GM10266 (cell line): ENCODE measurements at regions not wholly inside any gene's neighbourhood (a gene's known extent, or its start where the extent isn't known, plus 50 kb on each side); places are given as distances from the start of the nearest gene placed in this dataset.

Experiments
- DNase-seq: peaks from one replicate; pipeline ENCODE4 v3.0.0; 2012; ENCODE audit errors: extremely low spot score
- TF ChIP-seq, protein P1 (sequence below): IDR thresholded peaks from 2 replicates; pipeline ENCODE4 v1.5.1; 2012; ENCODE audit warnings: mild to moderate bottlenecking, low read depth; ENCODE audit not compliant: control insufficient read depth, insufficient read depth; ENCODE audit errors: missing control alignments

DNA sequence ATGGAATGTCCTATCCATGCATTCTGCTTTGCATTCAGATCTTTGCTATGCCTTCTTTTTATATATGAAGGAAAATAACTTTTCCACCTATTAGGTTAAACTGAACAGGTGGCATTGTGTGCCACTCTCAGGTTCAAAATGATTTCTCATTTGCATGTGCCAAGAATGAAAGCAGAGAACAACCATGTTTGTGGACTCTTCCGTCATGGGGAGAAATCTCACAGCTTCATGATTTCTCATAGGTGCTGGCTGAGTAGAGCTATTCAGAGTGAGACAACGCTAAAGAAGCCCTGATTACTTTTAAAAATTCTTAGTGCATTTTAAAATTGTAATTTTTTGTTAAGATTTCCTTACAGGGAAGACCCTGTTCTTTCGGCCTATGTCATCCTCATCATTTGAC lies 472.1 kb downstream of the RASEF start:
- TF ChIP-seq, protein P1, sequence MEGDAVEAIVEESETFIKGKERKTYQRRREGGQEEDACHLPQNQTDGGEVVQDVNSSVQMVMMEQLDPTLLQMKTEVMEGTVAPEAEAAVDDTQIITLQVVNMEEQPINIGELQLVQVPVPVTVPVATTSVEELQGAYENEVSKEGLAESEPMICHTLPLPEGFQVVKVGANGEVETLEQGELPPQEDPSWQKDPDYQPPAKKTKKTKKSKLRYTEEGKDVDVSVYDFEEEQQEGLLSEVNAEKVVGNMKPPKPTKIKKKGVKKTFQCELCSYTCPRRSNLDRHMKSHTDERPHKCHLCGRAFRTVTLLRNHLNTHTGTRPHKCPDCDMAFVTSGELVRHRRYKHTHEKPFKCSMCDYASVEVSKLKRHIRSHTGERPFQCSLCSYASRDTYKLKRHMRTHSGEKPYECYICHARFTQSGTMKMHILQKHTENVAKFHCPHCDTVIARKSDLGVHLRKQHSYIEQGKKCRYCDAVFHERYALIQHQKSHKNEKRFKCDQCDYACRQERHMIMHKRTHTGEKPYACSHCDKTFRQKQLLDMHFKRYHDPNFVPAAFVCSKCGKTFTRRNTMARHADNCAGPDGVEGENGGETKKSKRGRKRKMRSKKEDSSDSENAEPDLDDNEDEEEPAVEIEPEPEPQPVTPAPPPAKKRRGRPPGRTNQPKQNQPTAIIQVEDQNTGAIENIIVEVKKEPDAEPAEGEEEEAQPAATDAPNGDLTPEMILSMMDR = no peak
- no peak for DNase-seq

- TF ChIP-seq, protein P1 = no peak
- DNase-seq = no peak
Observed at GRCh38 chr9:82593501-82593900, 469.4 kb downstream of the RASEF start.

DNA sequence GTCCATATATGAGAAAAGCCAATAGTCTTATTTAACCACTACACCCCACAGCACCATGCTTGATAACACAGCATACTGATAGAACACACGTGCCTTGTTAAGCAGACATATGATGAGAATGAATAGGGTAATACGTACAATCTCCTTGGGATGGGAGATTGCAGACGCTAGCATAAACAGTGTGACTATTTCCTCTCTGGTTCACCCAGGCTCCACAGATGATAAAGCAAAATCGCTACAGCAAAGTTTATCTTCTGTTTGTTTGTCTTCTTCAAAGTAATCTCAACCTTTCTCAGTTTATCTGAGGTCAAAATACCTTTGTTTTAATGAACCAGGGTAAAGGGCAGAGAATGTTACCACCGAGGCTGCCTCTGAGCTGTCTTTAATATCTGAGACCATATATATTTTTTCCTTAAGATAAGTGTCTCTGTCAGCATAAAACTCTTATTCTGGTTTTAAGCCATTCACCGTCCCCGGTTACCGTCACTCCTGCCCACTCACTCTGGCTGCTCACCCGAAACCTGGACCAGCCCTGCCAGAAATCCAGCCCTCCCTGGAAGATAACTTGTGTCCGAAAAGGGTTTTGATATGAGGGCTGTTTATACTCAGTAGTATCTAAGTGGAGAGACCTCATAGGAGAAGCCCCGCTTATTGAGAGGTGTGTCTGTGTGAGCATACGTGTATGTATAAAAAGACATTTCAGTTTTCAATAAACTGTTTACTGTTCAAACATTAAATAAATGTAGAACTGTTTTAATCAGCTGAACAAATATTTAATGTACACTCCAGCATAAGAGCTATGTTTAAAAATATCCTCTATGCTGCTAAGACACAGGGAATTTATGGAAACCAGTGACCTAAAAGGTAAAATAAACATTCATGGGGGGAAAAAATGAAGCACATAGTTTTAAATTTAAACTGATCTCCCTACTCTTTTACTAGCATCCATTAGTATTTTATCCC lies 465.4 kb downstream of the RASEF start:
- no peak for DNase-seq

GRCh38 chr9:82598241-82599039 lies 464.5 kb downstream of the RASEF start:
- DNase-seq = no peak
- TF ChIP-seq, protein P1 = no peak

More for the DNA sequence above, 465.4 kb downstream of the RASEF start:
- TF ChIP-seq, protein P1 = no peak

GRCh38 chr9:82599336-82599949 lies 463.5 kb downstream of the RASEF start:
- TF ChIP-seq, protein P1 = no peak
- no peak for DNase-seq

DNA sequence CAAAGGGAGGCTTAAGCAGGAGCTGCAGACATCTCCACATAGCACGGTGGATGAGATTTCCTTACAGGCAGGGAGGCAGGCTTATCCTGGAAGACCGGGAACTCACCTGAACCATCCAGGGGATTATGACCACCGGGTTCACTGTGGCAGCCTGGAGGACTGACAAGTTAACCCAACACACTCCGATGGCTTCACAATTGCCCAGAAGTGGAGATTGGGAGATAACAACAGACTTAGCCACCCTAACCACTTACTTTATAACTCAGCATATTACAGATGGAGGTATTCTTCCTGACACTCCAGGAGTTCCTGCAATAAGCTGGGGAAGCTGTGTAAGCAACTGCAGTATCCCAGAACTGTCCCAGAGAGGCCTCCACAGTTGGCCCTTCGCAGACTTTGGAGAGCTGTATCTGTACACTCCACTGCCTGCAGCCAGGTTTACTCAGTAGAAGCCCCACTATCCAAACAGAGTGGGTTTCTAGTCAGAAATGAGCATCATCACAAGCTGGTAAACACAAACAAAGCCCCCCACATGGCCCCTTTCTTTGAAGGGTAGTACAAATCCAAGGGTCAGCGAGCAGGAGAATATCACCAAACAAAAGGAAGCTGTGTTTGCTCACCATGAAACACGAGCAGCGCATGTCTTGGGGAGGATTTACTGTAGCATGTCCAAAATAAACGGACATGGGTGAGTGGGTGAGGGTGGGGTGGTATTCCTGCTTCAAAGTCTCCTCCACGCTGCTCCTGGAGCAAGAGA lies 462.2 kb downstream of the RASEF start:
- TF ChIP-seq, protein P1 = no peak
- no peak for DNase-seq
